NCI-H345 treated with DMSO at 0.1 percent for 48 hours (cell line): ENCODE measurements at regions not wholly inside any gene's neighbourhood (a gene's known extent, or its start where the extent isn't known, plus 50 kb on each side); places are given as distances from the start of the nearest gene placed in this dataset.

Experiments used
- DNase-seq: peaks from one replicate; lab custom pipeline; 2025; ENCODE audit not compliant: unreplicated experiment; lab: John Stamatoyannopoulos, UW

DNA sequence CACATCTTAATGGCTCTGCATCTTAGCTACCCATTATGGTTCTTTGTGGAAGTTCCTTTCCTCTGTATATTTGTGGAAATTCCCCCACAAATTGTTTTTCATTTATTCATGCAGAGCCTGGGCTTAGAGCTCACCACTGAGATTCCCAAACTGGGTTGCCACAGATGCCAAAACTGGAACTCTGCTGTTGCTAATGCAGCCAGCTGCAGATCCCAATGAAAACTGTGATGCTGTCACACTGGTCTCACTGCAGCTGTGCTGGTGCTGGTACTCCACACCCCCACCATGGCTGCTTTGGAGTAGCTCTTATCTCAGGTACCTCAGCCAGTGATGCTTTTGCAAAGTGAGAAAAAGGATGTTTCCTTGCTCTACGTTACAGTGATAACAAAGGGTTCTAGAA is 87.7 kb downstream of the DCK start:
- no peak for DNase-seq

DNA sequence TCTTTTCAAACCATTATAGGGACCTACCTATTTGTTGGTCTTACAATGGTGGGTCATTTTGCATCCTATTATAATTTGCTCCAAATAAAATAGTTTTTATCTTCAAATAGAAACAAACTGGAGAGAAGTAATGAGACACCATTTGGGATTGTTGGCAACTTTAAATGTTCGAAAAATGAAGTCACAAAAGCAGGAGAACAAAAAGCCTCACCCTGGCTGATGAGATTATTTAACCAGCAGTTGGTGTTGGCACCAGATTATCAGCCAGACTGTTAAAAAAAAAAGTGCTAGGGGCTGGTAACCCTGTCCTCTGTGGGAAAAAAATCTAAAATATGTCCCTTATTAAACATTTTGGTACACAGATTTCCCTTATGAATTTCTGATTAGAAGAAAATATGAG is 100.3 kb downstream of the DCK start:
- no peak for DNase-seq

GRCh38 chr4:71094201-71094600 is 100.8 kb downstream of the DCK start:
- no peak for DNase-seq

GRCh38 chr4:71095141-71095540 is 101.7 kb downstream of the DCK start:
- DNase-seq: no peak

DNA sequence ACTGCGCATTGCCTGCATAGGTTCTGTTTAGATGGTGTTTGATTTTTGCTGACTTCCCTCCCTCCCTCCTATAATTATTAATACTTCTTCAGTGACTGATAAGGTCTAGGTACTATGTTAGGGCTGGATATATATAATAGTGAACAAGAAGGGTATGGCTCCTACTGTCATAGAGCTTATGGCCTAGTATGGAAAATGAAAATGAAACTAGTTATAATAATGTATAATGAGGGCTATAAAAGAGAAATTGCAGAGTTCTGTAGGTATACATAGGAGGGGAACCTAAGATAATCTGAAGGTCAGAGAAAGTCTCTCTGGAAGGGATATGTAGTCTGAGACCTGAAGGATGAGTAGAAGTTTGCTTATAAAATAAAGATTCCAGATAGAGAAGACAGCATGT is 102.1 kb downstream of the DCK start:
- DNase-seq: no peak

- DNase-seq: no peak
Observed at GRCh38 chr4:71107726-71108125, 114.3 kb downstream of the DCK start.

DNA sequence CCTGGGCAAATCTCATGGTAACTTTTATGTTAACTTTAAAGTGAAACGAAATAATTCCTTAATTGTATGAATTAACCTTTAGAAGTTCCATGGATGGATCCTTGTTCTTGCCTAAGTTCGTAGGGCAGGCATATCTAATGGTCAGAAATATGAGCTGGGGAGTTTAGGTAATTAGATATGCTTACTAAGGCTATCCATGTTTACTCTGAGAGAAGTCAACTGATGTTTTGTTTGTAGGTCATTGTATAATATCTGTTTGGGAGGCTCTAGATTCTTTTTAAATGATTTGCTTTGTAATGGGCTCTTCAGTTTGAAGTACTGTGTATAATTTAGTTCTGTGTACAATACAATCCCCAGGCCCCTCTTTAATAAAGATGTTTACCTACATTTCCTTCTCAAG is 117.0 kb downstream of the DCK start:
- DNase-seq: peak; percentile 12

- peak; percentile 5 for DNase-seq
Observed at GRCh38 chr4:71111133-71111532, 117.7 kb downstream of the DCK start.

DNA sequence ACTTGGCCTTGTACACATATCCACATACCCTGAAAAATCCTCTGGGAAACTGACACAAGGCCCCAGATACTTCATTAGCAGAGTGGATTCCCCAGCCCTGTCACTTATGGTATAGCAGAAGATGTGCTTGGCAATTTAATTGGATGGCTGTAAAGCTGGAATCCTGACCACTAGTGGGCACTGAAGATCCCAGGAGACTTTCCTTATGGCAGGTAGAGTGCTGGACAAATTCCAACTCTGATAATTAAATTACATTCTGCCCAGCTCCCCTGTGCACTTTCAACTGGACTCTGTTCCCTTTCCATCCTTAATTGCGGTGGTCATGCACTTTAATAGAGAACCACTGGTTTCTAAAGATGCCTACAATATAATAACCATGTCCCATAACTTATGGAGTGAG is 119.8 kb downstream of the DCK start:
- no peak for DNase-seq

DNA sequence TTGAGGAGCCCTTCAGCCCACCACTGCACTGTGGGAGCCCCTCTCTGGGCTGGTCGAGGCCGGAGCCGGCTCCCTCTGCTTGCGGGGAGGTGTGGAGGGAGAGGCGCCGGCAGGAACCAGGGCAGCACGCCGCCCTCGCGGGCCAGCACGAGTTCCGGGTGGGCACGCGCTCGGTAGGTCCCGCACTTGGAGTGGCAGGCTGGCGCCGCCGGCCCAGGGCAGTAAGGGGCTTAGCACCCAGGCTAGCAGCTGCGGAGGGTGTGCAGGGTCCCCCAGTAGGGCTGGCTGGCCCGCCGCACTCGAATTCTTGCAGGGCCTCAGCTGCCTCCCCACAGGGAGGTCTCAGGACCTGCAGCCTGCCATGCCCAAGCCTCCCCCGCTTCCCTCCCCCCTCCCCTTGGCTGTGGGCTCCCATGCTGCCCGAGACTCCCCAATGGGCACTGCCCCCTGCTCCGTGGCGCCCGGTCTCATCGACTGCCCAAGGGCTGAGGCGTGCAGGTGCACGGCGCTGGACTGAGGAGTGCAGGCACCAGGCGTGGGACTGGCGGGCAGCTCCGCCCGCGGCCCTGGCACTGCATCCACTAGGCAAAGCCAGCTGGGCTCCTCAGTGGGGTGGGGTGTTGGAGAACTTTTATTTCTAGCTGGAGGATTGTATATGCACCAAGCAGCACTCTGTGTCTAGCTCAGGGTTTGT is 127.5 kb downstream of the DCK start:
- no peak for DNase-seq

GRCh38 chr4:71123951-71124350 is 130.5 kb downstream of the DCK start:
- no peak for DNase-seq

DNA sequence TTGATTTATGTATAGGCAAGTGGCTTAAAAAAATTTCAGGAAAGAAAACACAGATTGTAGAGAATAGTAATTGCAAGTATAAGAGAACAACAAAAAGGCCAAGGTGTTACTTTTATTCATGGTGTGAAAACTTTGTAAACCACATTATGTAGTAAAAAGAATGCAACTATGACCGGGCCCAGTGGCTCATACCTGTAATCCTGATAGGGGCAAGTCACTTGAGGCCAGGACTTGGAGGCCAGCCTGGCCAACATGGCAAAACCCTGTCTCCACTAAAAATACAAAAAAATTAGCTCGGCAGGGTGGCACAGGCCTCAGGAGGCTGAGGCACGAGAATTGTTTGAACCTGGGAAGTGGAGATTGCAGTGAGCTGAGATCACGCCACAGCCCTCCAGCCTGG is 131.7 kb downstream of the DCK start:
- DNase-seq: no peak

- DNase-seq: no peak
Observed at GRCh38 chr4:71126719-71127118, 133.3 kb downstream of the DCK start.

- no peak for DNase-seq
Observed at GRCh38 chr4:71130827-71131603, 137.6 kb downstream of the DCK start.

DNA sequence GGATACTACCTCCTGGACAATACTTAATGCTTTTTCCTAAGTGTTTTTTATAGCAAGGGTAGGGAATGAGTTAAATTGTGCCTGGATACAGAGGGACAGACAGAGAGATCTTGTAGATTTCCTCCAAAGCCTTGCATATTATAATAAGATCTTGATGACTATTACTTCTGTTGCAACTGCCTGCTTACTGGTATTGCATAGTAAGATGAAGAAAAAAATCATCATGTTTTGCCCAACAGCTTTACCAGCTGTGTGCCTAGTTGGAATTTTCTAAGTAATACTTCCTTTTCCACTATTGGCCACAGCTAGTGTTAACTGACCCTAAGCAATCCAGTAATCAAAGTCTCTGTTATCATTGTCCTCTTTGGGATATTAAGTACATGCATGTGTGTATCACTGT is 139.0 kb downstream of the DCK start:
- DNase-seq: no peak

- DNase-seq: no peak
Observed at GRCh38 chr4:71133491-71133890, 140.0 kb downstream of the DCK start.

- no peak for DNase-seq
Observed at GRCh38 chr4:71136071-71136470, 142.6 kb downstream of the DCK start.

- no peak for DNase-seq
Observed at GRCh38 chr4:71138007-71138615, 144.7 kb downstream of the DCK start.

DNA sequence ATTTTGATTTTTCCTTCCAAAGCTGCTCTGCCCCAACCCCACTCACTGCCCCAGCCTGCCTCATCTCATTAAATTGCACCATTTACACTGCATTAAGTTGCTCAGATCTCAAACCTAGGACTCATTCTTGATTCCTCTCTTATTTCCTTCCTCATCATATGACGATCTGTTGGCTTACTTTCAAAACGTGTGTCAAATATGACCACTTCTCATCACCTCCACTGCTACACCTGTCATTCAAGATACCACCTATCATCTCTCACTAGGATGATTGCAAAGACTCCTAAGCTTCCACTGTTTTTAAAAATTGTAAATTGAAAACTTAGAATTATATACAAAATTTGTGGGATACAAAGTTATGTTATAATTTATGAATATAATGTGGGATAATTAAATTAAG is 147.1 kb downstream of the DCK start:
- DNase-seq: no peak

GRCh38 chr4:71141125-71141524 is 147.7 kb downstream of the DCK start:
- DNase-seq: no peak

- DNase-seq: no peak
Observed at GRCh38 chr4:71147261-71147660, 153.8 kb downstream of the DCK start.

- DNase-seq: no peak
Observed at GRCh38 chr4:71148545-71148944, 155.1 kb downstream of the DCK start.
